Chondrocyte (in vitro differentiated cells): ENCODE measurements at regions not wholly inside any gene's neighbourhood (a gene's known extent, or its start where the extent isn't known, plus 50 kb on each side); places are given as distances from the start of the nearest gene placed in this dataset.
A peak's percentile ranks its signal among the peaks of the same experiment; 100 is the strongest.

Experiments
- DNase-seq: peaks from one replicate; pipeline ENCODE4 v3.0.0; 2021; ENCODE audit warnings: mixed read lengths, low spot score
- H3K27ac Mint-ChIP-seq: one replicate; pipeline ENCODE4 v1.8.0; 2021; ENCODE audit warnings: mild to moderate bottlenecking, moderate library complexity, mixed read lengths; ENCODE audit not compliant: unreplicated experiment
- H3K27me3 Mint-ChIP-seq: 2 replicates; pipeline ENCODE4 v1.8.0; 2021; ENCODE audit warnings: low read depth, mixed read lengths
- H3K36me3 Mint-ChIP-seq: 2 replicates; pipeline ENCODE4 v1.8.0; 2021; ENCODE audit warnings: low read depth, mixed read lengths
- H3K4me1 Mint-ChIP-seq: 2 replicates; pipeline ENCODE4 v1.8.0; 2021; ENCODE audit warnings: low read depth, mild to moderate bottlenecking, mixed read lengths
- H3K4me3 Mint-ChIP-seq: one replicate; pipeline ENCODE4 v1.8.0; 2021; ENCODE audit warnings: mild to moderate bottlenecking, moderate library complexity, mixed read lengths; ENCODE audit not compliant: unreplicated experiment
- H3K9me3 Mint-ChIP-seq: 2 replicates; pipeline ENCODE4 v1.8.0; 2021; ENCODE audit warnings: low read depth, mixed read lengths
- TF ChIP-seq, protein P1 (sequence below): fragments of 200-600 bp; sonication (generic); IDR thresholded peaks from 2 replicates; pipeline ENCODE4 v1.5.0; 2021; ENCODE audit warnings: antibody characterized with exemption, mild to moderate bottlenecking, moderate library complexity

DNA sequence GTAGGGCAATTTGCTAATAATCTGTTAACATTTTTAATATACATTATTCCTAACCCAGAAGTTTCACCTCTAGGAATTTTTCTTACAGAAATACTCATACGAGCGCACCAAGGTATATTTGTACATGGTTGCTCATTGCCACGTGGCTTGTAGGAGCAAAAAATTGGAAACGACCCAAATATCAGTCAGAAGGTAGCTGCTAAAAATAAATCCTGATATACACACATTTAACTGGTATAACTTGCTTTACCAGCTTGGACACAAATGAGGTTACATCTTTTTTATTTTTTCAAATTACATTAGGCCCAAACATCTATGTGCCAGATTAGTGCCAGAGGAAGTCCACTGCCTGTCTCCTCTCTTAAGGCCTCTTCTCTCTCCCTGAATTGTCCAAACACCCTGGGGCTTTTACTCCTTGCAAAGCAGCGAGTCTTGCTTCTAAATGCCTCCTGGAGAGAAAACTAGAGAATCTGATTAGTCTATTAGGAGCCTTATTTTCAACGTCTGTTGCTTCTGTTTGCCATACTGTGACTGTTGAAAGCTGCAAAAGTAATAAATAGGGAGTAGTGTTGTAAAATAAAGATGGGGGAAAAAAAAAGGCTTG is 92.0 kb upstream of the SSBP2 start:
- Mint-ChIP-seq H3K36me3 (no peaks in the 10 kb centered on the region), H3K27ac (no peak overlapping the region), H3K4me1 (peaks cover 17% of the 10 kb centered on the region), H3K27me3 (no peaks in the 10 kb centered on the region), H3K4me3 (no peak overlapping the region), H3K9me3 (no peaks in the 10 kb centered on the region)
- DNase-seq, result no peak
- TF ChIP-seq, protein P1, sequence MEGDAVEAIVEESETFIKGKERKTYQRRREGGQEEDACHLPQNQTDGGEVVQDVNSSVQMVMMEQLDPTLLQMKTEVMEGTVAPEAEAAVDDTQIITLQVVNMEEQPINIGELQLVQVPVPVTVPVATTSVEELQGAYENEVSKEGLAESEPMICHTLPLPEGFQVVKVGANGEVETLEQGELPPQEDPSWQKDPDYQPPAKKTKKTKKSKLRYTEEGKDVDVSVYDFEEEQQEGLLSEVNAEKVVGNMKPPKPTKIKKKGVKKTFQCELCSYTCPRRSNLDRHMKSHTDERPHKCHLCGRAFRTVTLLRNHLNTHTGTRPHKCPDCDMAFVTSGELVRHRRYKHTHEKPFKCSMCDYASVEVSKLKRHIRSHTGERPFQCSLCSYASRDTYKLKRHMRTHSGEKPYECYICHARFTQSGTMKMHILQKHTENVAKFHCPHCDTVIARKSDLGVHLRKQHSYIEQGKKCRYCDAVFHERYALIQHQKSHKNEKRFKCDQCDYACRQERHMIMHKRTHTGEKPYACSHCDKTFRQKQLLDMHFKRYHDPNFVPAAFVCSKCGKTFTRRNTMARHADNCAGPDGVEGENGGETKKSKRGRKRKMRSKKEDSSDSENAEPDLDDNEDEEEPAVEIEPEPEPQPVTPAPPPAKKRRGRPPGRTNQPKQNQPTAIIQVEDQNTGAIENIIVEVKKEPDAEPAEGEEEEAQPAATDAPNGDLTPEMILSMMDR, result no peak

DNA sequence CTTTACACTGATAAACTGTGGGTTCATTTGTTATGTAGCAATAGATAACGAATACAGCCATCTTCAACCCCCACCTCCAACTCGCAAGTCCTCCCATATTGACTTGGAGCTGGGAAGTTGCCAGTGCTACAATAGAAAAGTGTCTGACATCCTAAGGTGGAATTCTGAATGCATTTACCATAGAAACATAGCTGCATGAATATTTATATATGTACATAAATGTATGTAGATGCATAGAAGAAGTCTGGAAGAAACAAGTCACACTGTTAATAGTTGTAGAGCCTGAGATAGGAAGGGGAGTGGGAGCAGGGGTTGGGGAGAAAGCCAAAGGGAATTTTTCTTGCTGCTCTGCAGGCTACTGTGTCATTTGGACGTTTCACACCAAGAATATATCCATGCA is 88.1 kb upstream of the SSBP2 start:
- H3K4me1 Mint-ChIP-seq, result peaks cover 19% of the 10 kb centered on the region
- no peak for DNase-seq
- H3K27me3 Mint-ChIP-seq, result no peaks in the 10 kb centered on the region
- H3K4me3 Mint-ChIP-seq, result no peak overlapping the region
- H3K9me3 Mint-ChIP-seq, result no peaks in the 10 kb centered on the region
- TF ChIP-seq, protein P1, result no peak
- no peaks in the 10 kb centered on the region for H3K36me3 Mint-ChIP-seq
- no peak overlapping the region for H3K27ac Mint-ChIP-seq

DNA sequence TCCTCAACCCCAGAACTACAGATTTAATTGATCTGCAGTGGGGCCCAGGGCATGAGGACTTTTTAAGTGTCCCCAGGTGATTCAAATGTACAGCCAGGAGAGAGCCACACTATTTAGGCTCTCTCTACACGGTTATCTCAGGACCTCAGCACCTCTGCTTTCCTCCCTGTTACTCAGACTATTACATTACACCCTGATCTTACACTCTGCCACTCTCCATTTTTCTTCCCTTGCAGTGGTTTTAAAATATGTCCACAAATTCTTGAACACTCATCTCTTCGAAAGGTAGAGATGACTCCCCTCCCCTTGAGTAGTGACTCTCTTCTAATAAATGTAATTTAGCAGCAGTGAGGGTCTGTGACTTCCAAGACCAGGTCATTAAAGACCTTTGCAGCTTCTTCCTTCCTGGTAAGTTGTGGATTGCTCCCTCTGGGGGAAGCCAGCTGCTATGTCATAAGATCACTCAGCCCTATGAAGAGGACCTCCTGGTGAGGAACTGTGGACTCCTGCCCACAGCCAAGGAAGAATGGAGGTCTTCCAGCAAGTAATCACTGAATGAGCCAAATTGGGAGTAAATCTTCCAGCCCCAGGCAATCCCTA is 87.5 kb upstream of the SSBP2 start:
- H3K36me3 Mint-ChIP-seq, result no peaks in the 10 kb centered on the region
- no peak overlapping the region for H3K4me3 Mint-ChIP-seq
- H3K4me1 Mint-ChIP-seq, result peaks cover 19% of the 10 kb centered on the region
- TF ChIP-seq, protein P1, result peak; percentile 74
- no peak overlapping the region for H3K27ac Mint-ChIP-seq
- no peaks in the 10 kb centered on the region for H3K27me3 Mint-ChIP-seq
- no peaks in the 10 kb centered on the region for H3K9me3 Mint-ChIP-seq
- no peak for DNase-seq

DNA sequence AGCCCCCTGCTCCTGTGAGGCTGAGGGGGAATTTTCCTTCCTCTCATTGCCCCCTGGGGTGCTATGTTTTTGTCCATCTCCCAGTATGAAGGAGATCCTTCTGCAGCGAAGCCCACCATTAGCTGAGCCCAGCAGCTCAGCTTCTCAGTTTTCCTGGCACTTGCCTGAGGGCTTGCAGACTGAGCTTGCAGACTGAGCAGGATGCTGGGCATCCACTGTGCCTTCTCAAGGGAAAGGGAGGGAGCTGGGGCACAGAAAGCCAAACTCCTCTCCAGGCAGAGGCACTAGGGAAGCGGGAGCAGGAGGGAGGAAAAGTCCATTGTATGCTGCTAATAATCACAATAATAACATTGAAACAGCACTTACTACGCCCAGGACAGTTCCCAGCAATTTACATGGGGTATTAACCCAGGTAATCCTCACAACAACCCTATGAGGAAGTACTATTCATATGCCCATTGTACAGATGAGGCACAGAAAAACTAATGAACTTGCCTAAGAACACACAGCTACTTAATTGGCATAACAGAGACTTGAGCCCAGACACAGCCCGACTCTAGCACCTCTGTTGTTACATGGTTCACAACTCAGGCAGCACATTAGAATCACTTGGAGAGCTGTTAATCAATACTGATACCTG is 86.9 kb upstream of the SSBP2 start:
- H3K4me1 Mint-ChIP-seq, result peaks cover 15% of the 10 kb centered on the region
- no peaks in the 10 kb centered on the region for H3K9me3 Mint-ChIP-seq
- H3K36me3 Mint-ChIP-seq, result no peaks in the 10 kb centered on the region
- TF ChIP-seq, protein P1, result no peak
- DNase-seq, result no peak
- H3K4me3 Mint-ChIP-seq, result no peak overlapping the region
- H3K27ac Mint-ChIP-seq, result no peak overlapping the region
- H3K27me3 Mint-ChIP-seq, result no peaks in the 10 kb centered on the region

DNA sequence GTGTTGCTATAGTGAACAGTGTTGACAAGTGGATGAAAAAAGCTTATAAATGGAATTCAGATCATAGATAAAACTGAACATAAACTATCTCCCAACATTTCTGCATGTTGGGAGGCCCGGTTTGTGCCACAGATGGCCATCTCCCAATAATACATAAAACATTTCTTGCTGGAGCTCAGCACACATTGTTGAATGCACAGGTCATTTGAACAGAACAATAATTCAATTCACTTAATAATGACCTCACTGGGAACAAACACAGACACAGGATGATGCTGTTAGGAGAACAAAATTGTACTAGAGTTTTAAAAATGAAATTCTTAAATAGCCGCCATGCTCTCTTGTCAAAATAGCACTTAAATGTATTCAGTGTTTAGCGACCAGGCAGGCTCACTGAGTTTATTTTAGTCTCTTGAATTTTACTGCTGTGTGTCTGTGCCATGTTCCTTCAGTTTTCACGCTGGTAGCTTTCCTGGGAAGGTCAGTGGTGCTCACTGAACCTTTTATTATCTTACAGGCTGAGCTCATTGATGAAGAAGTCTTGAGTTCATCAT is 85.0 kb upstream of the SSBP2 start:
- no peak overlapping the region for H3K27ac Mint-ChIP-seq
- H3K36me3 Mint-ChIP-seq, result no peaks in the 10 kb centered on the region
- DNase-seq, result no peak
- no peaks in the 10 kb centered on the region for H3K27me3 Mint-ChIP-seq
- H3K9me3 Mint-ChIP-seq, result no peaks in the 10 kb centered on the region
- H3K4me3 Mint-ChIP-seq, result no peak overlapping the region
- TF ChIP-seq, protein P1, result no peak
- peaks cover 10% of the 10 kb centered on the region for H3K4me1 Mint-ChIP-seq
